Neural crest cell (in vitro differentiated cells): ENCODE measurements at regions not wholly inside any gene's neighbourhood (a gene's known extent, or its start where the extent isn't known, plus 50 kb on each side); places are given as distances from the start of the nearest gene placed in this dataset.

Source experiments
- DNase-seq: peaks from one replicate; pipeline ENCODE4 v3.0.0; 2021; ENCODE audit warnings: low read depth, mixed read lengths, low spot score
- H3K27ac Mint-ChIP-seq: one replicate; pipeline ENCODE4 v1.8.0; 2021; ENCODE audit warnings: mild to moderate bottlenecking, mixed read lengths; ENCODE audit not compliant: unreplicated experiment
- H3K27me3 Mint-ChIP-seq: 2 replicates; pipeline ENCODE4 v1.8.0; 2021; ENCODE audit warnings: low read depth, mild to moderate bottlenecking, mixed read lengths
- H3K36me3 Mint-ChIP-seq: 2 replicates; pipeline ENCODE4 v1.8.0; 2021; ENCODE audit warnings: low read depth, mild to moderate bottlenecking, mixed read lengths
- H3K4me1 Mint-ChIP-seq: 2 replicates; pipeline ENCODE4 v1.8.0; 2021; ENCODE audit warnings: mixed read lengths
- H3K4me3 Mint-ChIP-seq: one replicate; pipeline ENCODE4 v1.8.0; 2021; ENCODE audit warnings: mild to moderate bottlenecking, mixed read lengths
- H3K9me3 Mint-ChIP-seq: 2 replicates; pipeline ENCODE4 v1.8.0; 2021; ENCODE audit warnings: mixed read lengths
- TF ChIP-seq, protein P1 (sequence below): fragments of 200-600 bp; sonication (generic); conservative IDR thresholded peaks from 2 replicates; pipeline ENCODE4 v1.5.0; 2021; ENCODE audit warnings: antibody characterized with exemption, mild to moderate bottlenecking

DNA sequence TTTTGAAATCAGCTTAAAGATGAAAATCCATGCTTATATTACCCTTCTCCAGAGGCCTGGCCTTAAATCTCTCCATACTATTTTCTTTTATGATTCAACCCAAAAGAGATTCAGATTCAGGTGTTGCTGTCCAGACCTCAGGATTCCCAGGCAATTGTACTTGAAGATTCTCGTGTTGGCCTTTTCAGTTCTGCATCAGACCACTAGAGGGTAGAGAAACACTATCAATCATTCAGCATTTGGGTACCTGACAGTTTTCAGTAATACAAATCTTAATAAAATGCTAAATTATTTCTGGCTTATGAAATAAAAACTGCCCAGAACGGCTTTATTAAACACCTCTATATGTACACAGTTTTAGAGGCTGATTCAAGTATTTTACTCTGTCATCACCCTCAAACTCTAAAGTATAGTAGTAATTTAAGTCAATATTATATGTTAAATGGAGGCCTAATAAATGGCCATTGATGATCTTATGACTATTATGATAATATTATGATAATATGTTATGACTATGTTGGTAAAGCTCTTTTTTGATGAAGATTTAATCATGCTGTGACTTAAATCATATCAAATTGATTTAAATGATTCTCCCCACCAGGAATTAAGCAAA, 301.1 kb downstream of the DUSP6 start:
- peaks cover 43% of the 10 kb centered on the region for H3K4me1 Mint-ChIP-seq
- H3K4me3 Mint-ChIP-seq: no peak overlapping the region
- no peaks in the 10 kb centered on the region for H3K36me3 Mint-ChIP-seq
- H3K27me3 Mint-ChIP-seq: no peaks in the 10 kb centered on the region
- TF ChIP-seq, protein P1, sequence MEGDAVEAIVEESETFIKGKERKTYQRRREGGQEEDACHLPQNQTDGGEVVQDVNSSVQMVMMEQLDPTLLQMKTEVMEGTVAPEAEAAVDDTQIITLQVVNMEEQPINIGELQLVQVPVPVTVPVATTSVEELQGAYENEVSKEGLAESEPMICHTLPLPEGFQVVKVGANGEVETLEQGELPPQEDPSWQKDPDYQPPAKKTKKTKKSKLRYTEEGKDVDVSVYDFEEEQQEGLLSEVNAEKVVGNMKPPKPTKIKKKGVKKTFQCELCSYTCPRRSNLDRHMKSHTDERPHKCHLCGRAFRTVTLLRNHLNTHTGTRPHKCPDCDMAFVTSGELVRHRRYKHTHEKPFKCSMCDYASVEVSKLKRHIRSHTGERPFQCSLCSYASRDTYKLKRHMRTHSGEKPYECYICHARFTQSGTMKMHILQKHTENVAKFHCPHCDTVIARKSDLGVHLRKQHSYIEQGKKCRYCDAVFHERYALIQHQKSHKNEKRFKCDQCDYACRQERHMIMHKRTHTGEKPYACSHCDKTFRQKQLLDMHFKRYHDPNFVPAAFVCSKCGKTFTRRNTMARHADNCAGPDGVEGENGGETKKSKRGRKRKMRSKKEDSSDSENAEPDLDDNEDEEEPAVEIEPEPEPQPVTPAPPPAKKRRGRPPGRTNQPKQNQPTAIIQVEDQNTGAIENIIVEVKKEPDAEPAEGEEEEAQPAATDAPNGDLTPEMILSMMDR: peak; percentile 93
- DNase-seq: peak; percentile 9
- no peaks in the 10 kb centered on the region for H3K9me3 Mint-ChIP-seq
- H3K27ac Mint-ChIP-seq: no peak overlapping the region

DNA sequence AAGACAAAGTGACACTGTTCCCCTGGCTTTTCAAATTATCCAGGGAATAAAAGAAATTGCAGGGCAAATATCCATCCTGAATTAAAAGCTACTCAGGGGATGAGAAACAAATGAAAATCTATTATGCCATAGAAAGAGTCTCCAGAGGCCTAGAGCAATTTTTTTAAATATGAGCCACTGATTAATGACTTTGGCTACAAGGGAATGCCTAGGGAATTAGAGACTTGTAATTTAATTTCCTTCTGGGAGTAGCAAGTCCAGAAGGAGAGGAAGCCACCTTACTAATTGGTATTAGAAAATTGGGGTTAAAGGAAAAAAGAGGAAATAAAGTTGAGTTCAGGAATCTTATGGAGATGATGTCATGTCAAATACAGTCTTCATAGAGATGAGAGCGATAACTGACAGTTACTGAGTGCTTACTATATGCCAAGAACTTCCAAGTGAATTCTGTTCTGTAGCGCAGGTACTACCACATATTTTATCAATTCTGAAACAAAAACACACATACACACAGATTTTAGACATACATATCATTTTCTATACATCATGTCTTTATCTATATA, 304.4 kb downstream of the DUSP6 start:
- H3K36me3 Mint-ChIP-seq: no peaks in the 10 kb centered on the region
- peaks cover 22% of the 10 kb centered on the region for H3K4me1 Mint-ChIP-seq
- DNase-seq: no peak
- TF ChIP-seq, protein P1: no peak
- H3K4me3 Mint-ChIP-seq: no peak overlapping the region
- H3K27ac Mint-ChIP-seq: no peak overlapping the region
- no peaks in the 10 kb centered on the region for H3K27me3 Mint-ChIP-seq
- H3K9me3 Mint-ChIP-seq: no peaks in the 10 kb centered on the region

DNA sequence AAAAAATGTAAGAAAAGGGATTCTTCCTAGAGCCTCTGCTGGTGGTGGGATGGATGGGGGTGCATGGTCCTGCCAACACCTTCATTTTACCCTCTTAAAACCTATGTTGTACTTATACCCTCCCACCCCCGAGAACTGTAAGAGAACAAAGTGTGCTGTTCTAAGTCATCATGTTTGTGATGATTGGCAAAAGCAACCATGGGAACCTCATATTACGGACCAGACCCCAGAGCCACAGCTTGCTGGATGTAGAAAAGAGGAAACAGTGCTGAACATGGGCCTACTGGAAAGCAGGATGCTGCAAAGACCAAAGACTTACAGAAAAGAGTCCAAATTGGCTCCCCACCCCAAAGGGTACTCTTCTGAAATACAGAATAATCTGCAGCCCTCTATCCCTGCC, 311.2 kb downstream of the DUSP6 start:
- TF ChIP-seq, protein P1: no peak
- Mint-ChIP-seq H3K36me3 (no peaks in the 10 kb centered on the region), H3K4me1 (peaks cover under 1% of the 10 kb centered on the region), H3K27ac (no peak overlapping the region), H3K9me3 (peaks cover 3% of the 10 kb centered on the region), H3K27me3 (no peaks in the 10 kb centered on the region), H3K4me3 (no peak overlapping the region)
- no peak for DNase-seq

DNA sequence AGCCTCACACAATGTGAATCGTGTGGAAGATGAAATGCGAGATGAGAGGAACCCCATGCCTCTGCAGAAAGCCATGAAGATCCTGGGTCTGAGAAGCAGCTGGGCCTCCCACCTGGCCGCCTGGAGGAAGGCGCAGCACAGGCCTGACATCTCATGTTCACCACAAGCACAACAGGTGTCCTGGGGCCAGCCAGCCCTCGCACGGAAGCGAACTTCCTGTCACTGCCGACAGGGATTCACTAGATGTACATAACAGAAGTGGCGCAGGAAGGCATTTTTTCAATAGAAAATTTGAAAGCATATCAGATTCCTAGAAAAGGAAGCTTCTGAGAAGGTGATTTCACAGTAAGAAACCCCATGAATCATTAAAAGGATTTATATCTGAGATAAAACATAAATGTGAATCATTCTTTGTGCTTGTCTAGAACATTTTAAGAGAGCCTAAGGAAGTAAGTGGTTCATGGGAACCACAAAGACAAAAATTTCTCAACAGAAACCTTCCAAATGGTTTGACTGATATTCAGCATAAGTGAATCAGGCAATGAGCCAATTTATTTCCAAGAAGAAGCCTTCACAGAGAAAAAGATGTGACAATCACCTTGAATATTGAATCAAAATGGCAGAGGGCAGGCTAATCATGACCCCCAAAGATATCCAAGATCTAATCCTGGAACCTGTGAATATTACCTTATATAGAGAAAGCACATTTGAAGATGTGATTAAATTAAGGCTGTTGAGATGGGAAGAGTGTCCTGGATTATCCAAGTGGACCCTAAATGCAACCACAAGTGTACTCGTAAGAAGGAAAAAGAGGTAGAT, 311.9 kb downstream of the DUSP6 start:
- Mint-ChIP-seq H3K4me3 (no peak overlapping the region), H3K9me3 (peaks cover 3% of the 10 kb centered on the region), H3K27me3 (no peaks in the 10 kb centered on the region), H3K4me1 (no peaks in the 10 kb centered on the region), H3K27ac (no peak overlapping the region), H3K36me3 (no peaks in the 10 kb centered on the region)
- TF ChIP-seq, protein P1: peak; percentile 16
- DNase-seq: no peak

DNA sequence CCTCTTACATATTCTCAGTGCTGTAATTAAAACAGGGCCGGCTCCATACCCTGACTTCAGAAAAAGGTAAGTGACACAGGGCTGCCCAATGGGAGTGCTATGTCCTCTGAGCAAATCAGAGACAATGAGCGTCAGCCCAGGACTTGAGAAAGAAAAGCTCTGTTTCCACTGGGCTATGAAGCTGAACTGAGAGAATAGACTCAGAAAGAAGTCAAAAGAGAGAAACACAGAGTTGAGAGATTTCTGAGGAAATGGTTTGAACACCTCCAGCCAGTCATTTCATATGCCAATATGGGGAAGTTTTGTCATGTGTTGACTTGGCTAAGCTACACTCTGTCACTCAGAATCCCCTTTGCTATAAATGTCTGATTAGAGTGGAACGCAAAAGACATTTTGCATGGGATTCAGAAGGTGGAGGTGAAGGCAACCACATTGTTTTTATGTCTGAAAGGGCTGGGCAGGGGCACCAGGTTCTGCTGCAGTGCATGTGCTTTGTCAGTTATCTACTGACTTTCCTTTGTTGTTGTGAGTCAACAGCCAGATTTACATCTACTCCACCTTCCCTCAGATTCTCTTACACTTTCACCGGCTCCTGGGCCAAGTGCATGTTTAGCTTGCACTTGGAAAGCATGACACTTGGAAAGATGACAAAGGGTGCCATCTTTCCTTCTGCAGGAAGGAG, 313.3 kb downstream of the DUSP6 start:
- DNase-seq: no peak
- TF ChIP-seq, protein P1: no peak
- Mint-ChIP-seq H3K9me3 (peaks cover 3% of the 10 kb centered on the region), H3K4me3 (no peak overlapping the region), H3K27me3 (no peaks in the 10 kb centered on the region), H3K36me3 (no peaks in the 10 kb centered on the region), H3K4me1 (no peaks in the 10 kb centered on the region), H3K27ac (no peak overlapping the region)
